ENCODE measurements at regions not wholly inside any gene's neighbourhood (a gene's known extent, or its start where the extent isn't known, plus 50 kb on each side); places are given as distances from the start of the nearest gene placed in this dataset.

DNA sequence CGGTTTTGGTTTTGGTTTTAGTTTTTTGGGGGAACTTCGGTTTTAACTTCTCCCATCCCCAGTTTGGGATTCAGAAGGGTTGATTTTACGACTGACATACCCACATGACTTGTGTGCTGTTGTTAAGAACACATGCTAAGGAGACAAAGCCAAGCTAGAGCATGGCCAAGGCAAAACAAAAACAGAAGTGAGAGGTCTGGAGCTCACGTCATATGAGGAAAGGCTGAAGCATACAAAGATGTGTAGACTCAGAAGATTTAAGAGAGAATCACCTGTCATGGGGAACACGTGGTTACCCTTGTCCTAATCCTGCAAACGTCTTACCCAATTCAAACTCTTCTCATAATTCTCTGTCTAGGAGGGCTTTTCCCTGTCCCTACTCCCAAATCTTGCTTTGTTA is 465.0 kb downstream of the FAM181B start (continued):
- TF ChIP-seq, protein P1, sequence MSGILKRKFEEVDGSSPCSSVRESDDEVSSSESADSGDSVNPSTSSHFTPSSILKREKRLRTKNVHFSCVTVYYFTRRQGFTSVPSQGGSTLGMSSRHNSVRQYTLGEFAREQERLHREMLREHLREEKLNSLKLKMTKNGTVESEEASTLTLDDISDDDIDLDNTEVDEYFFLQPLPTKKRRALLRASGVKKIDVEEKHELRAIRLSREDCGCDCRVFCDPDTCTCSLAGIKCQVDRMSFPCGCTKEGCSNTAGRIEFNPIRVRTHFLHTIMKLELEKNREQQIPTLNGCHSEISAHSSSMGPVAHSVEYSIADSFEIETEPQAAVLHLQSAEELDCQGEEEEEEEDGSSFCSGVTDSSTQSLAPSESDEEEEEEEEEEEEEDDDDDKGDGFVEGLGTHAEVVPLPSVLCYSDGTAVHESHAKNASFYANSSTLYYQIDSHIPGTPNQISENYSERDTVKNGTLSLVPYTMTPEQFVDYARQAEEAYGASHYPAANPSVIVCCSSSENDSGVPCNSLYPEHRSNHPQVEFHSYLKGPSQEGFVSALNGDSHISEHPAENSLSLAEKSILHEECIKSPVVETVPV (CRISPR knock-in tag; IDR thresholded peaks at IDR 0.05), result no peak
- TF ChIP-seq ZNF8 (CRISPR knock-in tag; IDR thresholded peaks at IDR 0.05), result no peak

DNA sequence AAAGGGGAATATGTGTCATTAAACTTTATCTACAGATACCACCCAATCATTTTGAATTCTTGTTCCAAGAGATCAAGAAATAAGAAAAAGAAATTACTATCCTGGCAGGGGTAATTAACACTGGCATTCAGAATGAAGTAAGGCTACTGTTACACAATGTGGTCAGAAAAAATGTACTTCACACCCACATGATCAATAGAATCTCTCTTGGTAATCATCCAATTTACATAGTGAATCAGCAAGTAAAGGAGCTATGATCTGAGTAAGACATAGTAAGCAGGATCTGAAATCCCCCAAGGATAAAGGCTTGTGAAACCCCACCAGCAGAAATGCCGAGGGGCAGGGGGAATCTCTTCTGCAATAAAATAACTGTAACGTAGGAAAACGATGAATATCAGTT is 466.5 kb downstream of the FAM181B start:
- TF ChIP-seq, protein P2, sequence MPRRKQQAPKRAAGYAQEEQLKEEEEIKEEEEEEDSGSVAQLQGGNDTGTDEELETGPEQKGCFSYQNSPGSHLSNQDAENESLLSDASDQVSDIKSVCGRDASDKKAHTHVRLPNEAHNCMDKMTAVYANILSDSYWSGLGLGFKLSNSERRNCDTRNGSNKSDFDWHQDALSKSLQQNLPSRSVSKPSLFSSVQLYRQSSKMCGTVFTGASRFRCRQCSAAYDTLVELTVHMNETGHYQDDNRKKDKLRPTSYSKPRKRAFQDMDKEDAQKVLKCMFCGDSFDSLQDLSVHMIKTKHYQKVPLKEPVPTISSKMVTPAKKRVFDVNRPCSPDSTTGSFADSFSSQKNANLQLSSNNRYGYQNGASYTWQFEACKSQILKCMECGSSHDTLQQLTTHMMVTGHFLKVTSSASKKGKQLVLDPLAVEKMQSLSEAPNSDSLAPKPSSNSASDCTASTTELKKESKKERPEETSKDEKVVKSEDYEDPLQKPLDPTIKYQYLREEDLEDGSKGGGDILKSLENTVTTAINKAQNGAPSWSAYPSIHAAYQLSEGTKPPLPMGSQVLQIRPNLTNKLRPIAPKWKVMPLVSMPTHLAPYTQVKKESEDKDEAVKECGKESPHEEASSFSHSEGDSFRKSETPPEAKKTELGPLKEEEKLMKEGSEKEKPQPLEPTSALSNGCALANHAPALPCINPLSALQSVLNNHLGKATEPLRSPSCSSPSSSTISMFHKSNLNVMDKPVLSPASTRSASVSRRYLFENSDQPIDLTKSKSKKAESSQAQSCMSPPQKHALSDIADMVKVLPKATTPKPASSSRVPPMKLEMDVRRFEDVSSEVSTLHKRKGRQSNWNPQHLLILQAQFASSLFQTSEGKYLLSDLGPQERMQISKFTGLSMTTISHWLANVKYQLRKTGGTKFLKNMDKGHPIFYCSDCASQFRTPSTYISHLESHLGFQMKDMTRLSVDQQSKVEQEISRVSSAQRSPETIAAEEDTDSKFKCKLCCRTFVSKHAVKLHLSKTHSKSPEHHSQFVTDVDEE (CRISPR knock-in tag; IDR thresholded peaks at IDR 0.05), result no peak
- TF ChIP-seq PPARA (CRISPR knock-in tag; IDR thresholded peaks at IDR 0.05; ENCODE audit: borderline replicate concordance) (no peak), ZNF70 (CRISPR knock-in tag; IDR thresholded peaks at IDR 0.05) (no peak), OSR1 (CRISPR knock-in tag; IDR thresholded peaks at IDR 0.05) (no peak), BACH2 (CRISPR knock-in tag; IDR thresholded peaks at IDR 0.05; ENCODE audit: borderline replicate concordance) (no peak), ZFP3 (CRISPR knock-in tag; IDR thresholded peaks at IDR 0.05) (no peak), ZC3H10 (CRISPR knock-in tag; IDR thresholded peaks at IDR 0.05) (no peak), CSDC2 (CRISPR knock-in tag; IDR thresholded peaks at IDR 0.05) (no peak), SNAI2 (CRISPR knock-in tag; IDR thresholded peaks at IDR 0.05) (no peak), GLIS3 (CRISPR knock-in tag; IDR thresholded peaks at IDR 0.05) (no peak), TCF4 (CRISPR knock-in tag; IDR thresholded peaks at IDR 0.05; ENCODE audit: borderline replicate concordance) (no peak), TOX (CRISPR knock-in tag; IDR thresholded peaks at IDR 0.05; ENCODE audit: borderline replicate concordance) (no peak)
- TF ChIP-seq, protein P3, sequence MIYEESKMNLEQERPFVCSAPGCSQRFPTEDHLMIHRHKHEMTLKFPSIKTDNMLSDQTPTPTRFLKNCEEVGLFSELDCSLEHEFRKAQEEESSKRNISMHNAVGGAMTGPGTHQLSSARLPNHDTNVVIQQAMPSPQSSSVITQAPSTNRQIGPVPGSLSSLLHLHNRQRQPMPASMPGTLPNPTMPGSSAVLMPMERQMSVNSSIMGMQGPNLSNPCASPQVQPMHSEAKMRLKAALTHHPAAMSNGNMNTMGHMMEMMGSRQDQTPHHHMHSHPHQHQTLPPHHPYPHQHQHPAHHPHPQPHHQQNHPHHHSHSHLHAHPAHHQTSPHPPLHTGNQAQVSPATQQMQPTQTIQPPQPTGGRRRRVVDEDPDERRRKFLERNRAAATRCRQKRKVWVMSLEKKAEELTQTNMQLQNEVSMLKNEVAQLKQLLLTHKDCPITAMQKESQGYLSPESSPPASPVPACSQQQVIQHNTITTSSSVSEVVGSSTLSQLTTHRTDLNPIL (CRISPR knock-in tag; IDR thresholded peaks at IDR 0.05; ENCODE audit: low read depth), result no peak
- TF ChIP-seq, protein P1 (CRISPR knock-in tag; IDR thresholded peaks at IDR 0.05), result no peak
- TF ChIP-seq, protein P4, sequence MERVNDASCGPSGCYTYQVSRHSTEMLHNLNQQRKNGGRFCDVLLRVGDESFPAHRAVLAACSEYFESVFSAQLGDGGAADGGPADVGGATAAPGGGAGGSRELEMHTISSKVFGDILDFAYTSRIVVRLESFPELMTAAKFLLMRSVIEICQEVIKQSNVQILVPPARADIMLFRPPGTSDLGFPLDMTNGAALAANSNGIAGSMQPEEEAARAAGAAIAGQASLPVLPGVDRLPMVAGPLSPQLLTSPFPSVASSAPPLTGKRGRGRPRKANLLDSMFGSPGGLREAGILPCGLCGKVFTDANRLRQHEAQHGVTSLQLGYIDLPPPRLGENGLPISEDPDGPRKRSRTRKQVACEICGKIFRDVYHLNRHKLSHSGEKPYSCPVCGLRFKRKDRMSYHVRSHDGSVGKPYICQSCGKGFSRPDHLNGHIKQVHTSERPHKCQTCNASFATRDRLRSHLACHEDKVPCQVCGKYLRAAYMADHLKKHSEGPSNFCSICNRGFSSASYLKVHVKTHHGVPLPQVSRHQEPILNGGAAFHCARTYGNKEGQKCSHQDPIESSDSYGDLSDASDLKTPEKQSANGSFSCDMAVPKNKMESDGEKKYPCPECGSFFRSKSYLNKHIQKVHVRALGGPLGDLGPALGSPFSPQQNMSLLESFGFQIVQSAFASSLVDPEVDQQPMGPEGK (CRISPR knock-in tag; IDR thresholded peaks at IDR 0.05; ENCODE audit: borderline replicate concordance), result no peak
- ATAC-seq, result no peak

DNA sequence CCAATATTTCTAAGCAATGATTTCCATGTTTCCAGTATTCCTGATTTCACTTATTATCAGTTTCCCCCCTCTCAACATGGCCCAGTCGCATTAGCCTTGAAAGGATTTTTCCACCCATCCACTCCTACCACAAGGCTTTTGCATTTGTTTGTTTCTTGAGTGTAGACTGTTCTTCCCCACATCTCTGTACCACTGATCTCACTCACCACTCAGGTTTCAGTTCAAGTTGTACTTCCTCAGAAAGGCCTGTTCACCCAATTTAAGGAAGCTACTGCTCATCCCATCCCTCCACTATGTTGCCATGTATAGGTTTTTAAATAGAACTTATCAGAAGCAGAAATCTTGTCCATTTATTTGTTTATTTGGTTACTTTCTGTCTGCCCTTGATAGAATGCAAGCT is 472.3 kb downstream of the FAM181B start:
- TF ChIP-seq ZC3H10 (CRISPR knock-in tag; IDR thresholded peaks at IDR 0.05), result no peak
- no peak for TF ChIP-seq GLIS3 (CRISPR knock-in tag; IDR thresholded peaks at IDR 0.05)
- TF ChIP-seq ZNF565 (CRISPR knock-in tag; conservative IDR thresholded peaks at IDR 0.05; ENCODE audit: low read depth), result no peak
- TF ChIP-seq ZFP3 (CRISPR knock-in tag; IDR thresholded peaks at IDR 0.05), result no peak
- TF ChIP-seq ISL1 (CRISPR knock-in tag; IDR thresholded peaks at IDR 0.05), result no peak
- TF ChIP-seq, protein P5, sequence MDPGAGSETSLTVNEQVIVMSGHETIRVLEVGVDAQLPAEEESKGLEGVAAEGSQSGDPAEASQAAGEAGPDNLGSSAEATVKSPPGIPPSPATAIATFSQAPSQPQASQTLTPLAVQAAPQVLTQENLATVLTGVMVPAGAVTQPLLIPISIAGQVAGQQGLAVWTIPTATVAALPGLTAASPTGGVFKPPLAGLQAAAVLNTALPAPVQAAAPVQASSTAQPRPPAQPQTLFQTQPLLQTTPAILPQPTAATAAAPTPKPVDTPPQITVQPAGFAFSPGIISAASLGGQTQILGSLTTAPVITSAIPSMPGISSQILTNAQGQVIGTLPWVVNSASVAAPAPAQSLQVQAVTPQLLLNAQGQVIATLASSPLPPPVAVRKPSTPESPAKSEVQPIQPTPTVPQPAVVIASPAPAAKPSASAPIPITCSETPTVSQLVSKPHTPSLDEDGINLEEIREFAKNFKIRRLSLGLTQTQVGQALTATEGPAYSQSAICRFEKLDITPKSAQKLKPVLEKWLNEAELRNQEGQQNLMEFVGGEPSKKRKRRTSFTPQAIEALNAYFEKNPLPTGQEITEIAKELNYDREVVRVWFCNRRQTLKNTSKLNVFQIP (CRISPR knock-in tag; IDR thresholded peaks at IDR 0.05; ENCODE audit: borderline replicate concordance, low read depth), result no peak
- TF ChIP-seq RARB (CRISPR knock-in tag; IDR thresholded peaks at IDR 0.05), result no peak
- TF ChIP-seq ESRRG (CRISPR knock-in tag; IDR thresholded peaks at IDR 0.05), result no peak
- TF ChIP-seq OSR1 (CRISPR knock-in tag; IDR thresholded peaks at IDR 0.05), result no peak
- TF ChIP-seq BACH2 (CRISPR knock-in tag; IDR thresholded peaks at IDR 0.05; ENCODE audit: borderline replicate concordance), result no peak
- TF ChIP-seq, protein P2 (CRISPR knock-in tag; IDR thresholded peaks at IDR 0.05), result no peak
- TF ChIP-seq, protein P3 (CRISPR knock-in tag; IDR thresholded peaks at IDR 0.05; ENCODE audit: low read depth), result no peak
- no peak for ATAC-seq

Measured in SK-N-SH treated with all-trans-retinoic acid at 6 μM for 48 hours (cell line).